K562 (cell line): ENCODE measurements at regions not wholly inside any gene's neighbourhood (a gene's known extent, or its start where the extent isn't known, plus 50 kb on each side); places are given as distances from the start of the nearest gene placed in this dataset.

ENCODE experiments used
- ATAC-seq: fragments of 200-7000 bp; cut with Tn5 transposase; 3 replicates; pipeline ENCODE4 v1.9.1; 2020; ENCODE audit warnings: moderate library complexity
- BruUV-seq: library from RNA; stranded (reverse); fragments of 400-500 nt; replicated peaks from 2 replicates; lab custom pipeline; 2021; lab: Mats Ljungman, UMichigan
- CTCF ChIA-PET: fragments of 300-600 bp; formaldehyde crosslinking; extraction: SDS; loops from one replicate; lab custom pipeline; 2021; ENCODE audit warnings: low intra/inter-chr PET ratio; lab: Yijun Ruan, JAX
- POLR2A ChIA-PET: fragments of 300-600, 350-650 bp; sonication (Branson Sonifier 250); formaldehyde crosslinking; extraction: SDS; loops from one replicate; lab custom pipeline; 2021; ENCODE audit warnings: antibody characterized with exemption, inconsistent platforms; lab: Yijun Ruan, JAX
- DNase-seq, 4 experiments: peaks; one replicate each; pipeline versions ENCODE4 v3.0.0 to v3.0.0-alpha.2; 2011 to 2018; ENCODE audit warnings: low spot score in 3 of 4, mixed read lengths in 3 of 4; ENCODE audit errors: extremely low read depth in 1 of 4
- FAIRE-seq: peaks from 2 replicates; lab custom pipeline; 2011; peaks lifted over from hg19 to GRCh38; lab: Jason Lieb, UNC
- H2AFZ ChIP-seq: 2 replicates; pipeline ENCODE4 v1.6.0; 2011; ENCODE audit warnings: low read depth, low read length, control low read depth, inconsistent platforms
- H3K27ac ChIP-seq: fragments of 200-600 bp; 3 replicates; pipeline ENCODE4 v1.8.0; 2011; ENCODE audit warnings: low read depth, mild to moderate bottlenecking, control low read depth, inconsistent platforms, low read length, moderate library complexity, mixed read lengths; ENCODE audit errors: extremely low read depth
- H3K27me3 ChIP-seq, 2 experiments: fragments of 300-600 bp in 1 of 2; 2 replicates in 1 of 2; 3 replicates in 1 of 2; pipeline versions ENCODE4 v1.6.0 to v1.8.0; 2011; ENCODE audit warnings: inconsistent platforms in 2 of 2, low read length in 2 of 2, mild to moderate bottlenecking in 1 of 2, mixed read lengths in 1 of 2, moderate library complexity in 1 of 2; ENCODE audit not compliant: control insufficient read depth in 2 of 2, insufficient read depth in 2 of 2
- H3K36me3 ChIP-seq: fragments of 300-600 bp; 3 replicates; pipeline ENCODE4 v1.8.0; 2011; ENCODE audit warnings: mild to moderate bottlenecking, low read length, inconsistent platforms; ENCODE audit not compliant: control insufficient read depth, insufficient read depth
- H3K4me1 ChIP-seq, 2 experiments: fragments of 200-600 bp in 1 of 2; replicated peaks in 1 of 2; 2 replicates in 1 of 2; 3 replicates in 1 of 2; pipeline versions ENCODE4 v1.5.1 to v1.8.0; 2011; ENCODE audit warnings: inconsistent platforms in 2 of 2, low read length in 2 of 2, mild to moderate bottlenecking in 1 of 2, mixed read lengths in 1 of 2, moderate library complexity in 1 of 2; ENCODE audit not compliant: control insufficient read depth in 2 of 2, insufficient read depth in 2 of 2
- H3K4me2 ChIP-seq: 2 replicates; pipeline ENCODE4 v1.6.1; 2011; ENCODE audit warnings: low read length, control low read depth, inconsistent platforms, mixed read lengths; ENCODE audit not compliant: insufficient read depth
- H3K4me3 ChIP-seq: fragments of 200-600 bp; sonication (generic), shearing (Covaris generic); 2 replicates; pipeline ENCODE4 v1.5.1; 2016; ENCODE audit warnings: control low read depth, inconsistent platforms
- H3K79me2 ChIP-seq: fragments of 200-600 bp; 3 replicates; pipeline ENCODE4 v1.8.0; 2011; ENCODE audit warnings: low read length, inconsistent platforms; ENCODE audit not compliant: control insufficient read depth, insufficient read depth
- H3K9ac ChIP-seq, 2 experiments: 2 replicates each; pipeline versions ENCODE4 v1.6.0 to v1.6.1; 2011; ENCODE audit warnings: low read depth in 2 of 2, low read length in 2 of 2, control low read depth in 1 of 2, inconsistent platforms in 1 of 2, mild to moderate bottlenecking in 1 of 2, mixed read lengths in 1 of 2; ENCODE audit not compliant: insufficient read depth in 1 of 2
- H3K9me1 ChIP-seq: one replicate; pipeline ENCODE4 v1.6.0; 2011; ENCODE audit warnings: inconsistent platforms, mild to moderate bottlenecking, low read length, moderate library complexity; ENCODE audit not compliant: control insufficient read depth, insufficient read depth
- H3K9me3 ChIP-seq: replicated peaks from 2 replicates; pipeline ENCODE4 v1.5.1; 2011; ENCODE audit warnings: low read depth, low read length, inconsistent platforms; ENCODE audit not compliant: control insufficient read depth, insufficient read depth
- H4K20me1 ChIP-seq: replicated peaks from 2 replicates; pipeline ENCODE4 v1.6.1; 2011; ENCODE audit warnings: low read length, inconsistent platforms, mixed read lengths; ENCODE audit not compliant: control insufficient read depth, insufficient read depth
- CGGBP1 ChIP-seq: fragments of 250-450 bp; sonication (Bioruptor Pico); IDR thresholded peaks from 2 replicates; pipeline ENCODE4 v1.9.0; 2021; ENCODE audit warnings: mild to moderate bottlenecking
- E2F3 ChIP-seq: fragments of 250-450 bp; sonication (Bioruptor Pico); IDR thresholded peaks from 2 replicates; pipeline ENCODE4 v1.4.0; 2020; ENCODE audit warnings: mild to moderate bottlenecking
- FOXJ2 ChIP-seq: fragments of 200-800 bp; sonication (Bioruptor generic); IDR thresholded peaks from 2 replicates; pipeline ENCODE4 v1.6.1; 2016; ENCODE audit warnings: missing genetic modification characterization, missing compliant biosample characterization
- GABPA ChIP-seq: fragments of 200-800 bp; sonication (Bioruptor generic); conservative IDR thresholded peaks from 2 replicates; pipeline ENCODE4 v1.6.1; 2016; ENCODE audit warnings: low read depth, missing genetic modification characterization, missing compliant biosample characterization
- HEY1 ChIP-seq: fragments of 250-450 bp; sonication (Bioruptor Pico); IDR thresholded peaks from 2 replicates; pipeline ENCODE4 v1.5.0; 2020; ENCODE audit warnings: mild to moderate bottlenecking, moderate library complexity, borderline replicate concordance
- HIVEP1 ChIP-seq: fragments of 250-450 bp; sonication (Bioruptor Pico); IDR thresholded peaks from 2 replicates; pipeline ENCODE4 v1.4.0; 2020; ENCODE audit warnings: mild to moderate bottlenecking
- HNRNPLL ChIP-seq: fragments of 200-400 bp; formaldehyde crosslinking; IDR thresholded peaks from 2 replicates; pipeline ENCODE4 v1.6.1; 2017; ENCODE audit warnings: low read length, low read depth, mild to moderate bottlenecking; ENCODE audit not compliant: poor library complexity, severe bottlenecking
- MAX ChIP-seq: sonication (generic); formaldehyde crosslinking; IDR thresholded peaks from 2 replicates; pipeline ENCODE4 v1.9.0; 2022; ENCODE audit warnings: mild to moderate bottlenecking, missing genetic modification reagents
- POLR2B ChIP-seq: fragments of 450-650 bp; IDR thresholded peaks from 2 replicates; pipeline ENCODE4 v1.6.1; 2018; ENCODE audit warnings: low read depth; ENCODE audit not compliant: partially characterized antibody
- RBM34 ChIP-seq: fragments of 200-400 bp; formaldehyde crosslinking; IDR thresholded peaks from 2 replicates; pipeline ENCODE4 v1.6.1; 2018; ENCODE audit warnings: low read length, borderline replicate concordance; ENCODE audit not compliant: insufficient read depth
- RFX7 ChIP-seq: fragments of 250-450 bp; sonication (Bioruptor Pico); IDR thresholded peaks from 2 replicates; pipeline ENCODE4 v1.5.1; 2021; ENCODE audit warnings: mild to moderate bottlenecking
- SMARCA5 ChIP-seq: fragments of 450-650 bp; IDR thresholded peaks from 2 replicates; pipeline ENCODE4 v1.6.1; 2016
- SNIP1 ChIP-seq: fragments of 450-650 bp; IDR thresholded peaks from 2 replicates; pipeline ENCODE4 v1.7.1; 2017; ENCODE audit warnings: low read depth, mild to moderate bottlenecking
- SOX6 ChIP-seq: fragments of 450-650 bp; IDR thresholded peaks from 2 replicates; pipeline ENCODE4 v1.6.1; 2014; ENCODE audit warnings: mild to moderate bottlenecking
- TAF9B ChIP-seq: fragments of 450-650 bp; IDR thresholded peaks from 2 replicates; pipeline ENCODE4 v1.6.1; 2018; ENCODE audit warnings: mild to moderate bottlenecking; ENCODE audit not compliant: partially characterized antibody
- TRIM24 ChIP-seq, 2 experiments: fragments of 450-650 bp; IDR thresholded peaks; 2 replicates each; pipeline ENCODE4 v1.6.1; 2016
- YBX1 ChIP-seq: fragments of 450-650 bp; IDR thresholded peaks from 2 replicates; pipeline ENCODE4 v1.7.1; 2016; ENCODE audit warnings: mild to moderate bottlenecking
- ZBTB26 ChIP-seq: fragments of 450-650 bp; formaldehyde crosslinking; IDR thresholded peaks from 2 replicates; pipeline ENCODE4 v1.4.0; 2022; ENCODE audit warnings: missing genetic modification characterization
- ZFP91 ChIP-seq: sonication (generic); formaldehyde crosslinking; IDR thresholded peaks from 2 replicates; pipeline ENCODE4 v1.8.0; 2022; ENCODE audit warnings: mild to moderate bottlenecking, missing genetic modification reagents
- WGBS: fragments of 100-300 bp; shearing (Covaris generic); methylation state at CpG from one replicate; pipeline ENCODE4 v1.1.6; 2016; ENCODE audit warnings: low coverage, mixed read lengths; ENCODE audit not compliant: insufficient coverage; ENCODE audit errors: missing lambda C conversion rate; 5-methylcytosine and 5-hydroxymethylcytosine counted together
- in situ Hi-C: fragments of 300-500 bp; cut with MboI; formaldehyde crosslinking; loops from 4 replicates; pipeline ENCODE4 v1.15.0; 2018; ENCODE audit warnings: inconsistent platforms, mixed read lengths
- intact Hi-C: fragments of 100-400 bp; cut with micrococcal nuclease; formaldehyde crosslinking; loops from 2 replicates; pipeline ENCODE4 v1.14.2; 2022

- TF ChIP-seq HEY1 (CRISPR knock-in tag) (no peak), YBX1 (no peak)
These were observed 311.9 kb upstream of the EPHA7 start (continued) for GRCh38 chr6:93731306-93731705.

GRCh38 chr6:93728150-93728549 is 308.8 kb upstream of the EPHA7 start:
- H3K4me1 ChIP-seq, result no peaks in the 10 kb centered on the region
- H3K9me1 ChIP-seq, result no peaks in the 10 kb centered on the region
- no peaks in the 10 kb centered on the region for H3K36me3 ChIP-seq
- ChIA-PET CTCF (no interaction called here), POLR2A (no interaction called here)
- no peaks in the 10 kb centered on the region for H3K27me3 ChIP-seq
- no peak overlapping the region for H3K9ac ChIP-seq
- no TSS peak for BruUV-seq
- no peak overlapping the region for H3K27ac ChIP-seq
- H2AFZ ChIP-seq, result no peak overlapping the region
- H3K4me2 ChIP-seq, result no peak overlapping the region
- H3K9me3 ChIP-seq, result no peaks in the 10 kb centered on the region
- H4K20me1 ChIP-seq, result no peaks in the 10 kb centered on the region
- FAIRE-seq (no peak), ATAC-seq (no peak), DNase-seq (no peak)
- H3K4me3 ChIP-seq, result no peak overlapping the region
- no peak for TF ChIP-seq ZFP91 (CRISPR knock-in tag)
- TF ChIP-seq RFX7 (CRISPR knock-in tag), result no peak
- TF ChIP-seq RBM34, result no peak
- no peak for TF ChIP-seq MAX (CRISPR knock-in tag)
- no peak for TF ChIP-seq GABPA (tag)
- no peak for TF ChIP-seq ZBTB26 (CRISPR knock-in tag)
- TF ChIP-seq CGGBP1 (CRISPR knock-in tag), result no peak
- TF ChIP-seq SOX6, result no peak
- no peak for TF ChIP-seq POLR2B
- TF ChIP-seq SNIP1, result no peak
- no peak for TF ChIP-seq HNRNPLL
- no peak for TF ChIP-seq HIVEP1 (CRISPR knock-in tag)
- TF ChIP-seq SMARCA5, result no peak
- no peak for TF ChIP-seq FOXJ2
- no peak for TF ChIP-seq E2F3 (CRISPR knock-in tag)
- TF ChIP-seq TRIM24 (IDR thresholded peaks at IDR 0.05), result no peak
- no peak for TF ChIP-seq TAF9B
- intact Hi-C loops (no loop called here), in situ Hi-C loops (no loop called here)
- WGBS, result 0% methylated on average over 2 of the region's 2 CpGs
- H3K79me2 ChIP-seq, result no peaks in the 10 kb centered on the region
